Right lobe of liver (tissue), 6 donors: ENCODE measurements at regions not wholly inside any gene's neighbourhood (a gene's known extent, or its start where the extent isn't known, plus 50 kb on each side); places are given as distances from the start of the nearest gene placed in this dataset.

Source experiments
- ATAC-seq, 4 donors: fragments of 200-7000 bp; cut with Tn5 transposase; one replicate each; pipeline ENCODE4 v1.9.1; 2020; ENCODE audit warnings: mild to moderate bottlenecking in 4 of 4, moderate library complexity in 4 of 4
- DNase-seq, 3 donors: peaks; one replicate each; pipeline ENCODE4 v3.0.0-alpha.2; 2020
- H3K27ac ChIP-seq, 3 donors: fragments of 200-600 bp; one replicate each; pipeline ENCODE4 v1.8.0; 2022
- H3K27me3 ChIP-seq, 2 donors: fragments of 200-600 bp; one replicate each; pipeline ENCODE4 v1.8.0; 2022
- H3K36me3 ChIP-seq, 4 donors: fragments of 200-600 bp; sonication (generic) in 1 of 4; one replicate each; pipeline versions ENCODE4 v1.5.1 to v1.8.0; 2017 to 2022; ENCODE audit warnings: control low read depth in 1 of 4
- H3K4me1 ChIP-seq, 4 donors: fragments of 200-600 bp; sonication (generic) in 1 of 4; one replicate each; pipeline versions ENCODE4 v1.5.1 to v1.8.0; 2017 to 2022; ENCODE audit warnings: control low read depth in 1 of 4
- H3K4me3 ChIP-seq, 3 donors: fragments of 200-600 bp; one replicate each; pipeline ENCODE4 v1.8.0; 2022
- H3K9me3 ChIP-seq, 4 donors: fragments of 200-600 bp; sonication (generic) in 1 of 4; one replicate each; pipeline versions ENCODE4 v1.5.1 to v1.8.0; 2017 to 2022; ENCODE audit warnings: control low read depth in 1 of 4
- POLR2A ChIP-seq: fragments of 450-650 bp; IDR thresholded peaks from one replicate; pipeline ENCODE4 v1.6.1; 2017; ENCODE audit warnings: antibody characterized with exemption, mild to moderate bottlenecking
- WGBS: methylation state at CpG from one replicate; pipeline ENCODE4 v1.1.6; 2018; ENCODE audit warnings: low coverage, low lambda C conversion rate; ENCODE audit not compliant: insufficient coverage; ENCODE audit errors: missing lambda C conversion rate; 5-methylcytosine and 5-hydroxymethylcytosine counted together
- intact Hi-C, 2 donors: fragments of 100-400 bp; cut with DNase I; formaldehyde crosslinking; loops; one replicate each; pipeline versions ENCODE4 v1.11.2 to v1.14.1; 2022
- TF ChIP-seq, protein P1 (sequence below), 4 donors: fragments of 200-600 bp in 3 of 4; fragments of 450-650 bp in 1 of 4; IDR thresholded peaks; one replicate each; pipeline versions ENCODE4 v1.5.1 to v1.8.0; 2016 to 2022; ENCODE audit warnings: antibody characterized with exemption in 4 of 4, mild to moderate bottlenecking in 2 of 4
- donor health status: DM: no; HTN: yes; CAD: no.
- donor health status: DM: no; HTN: no; CAD: no.
- donor health status: DM: no; HTN: no; CAD: no.
- donor health status: DM: no; HTN: yes; CAD: no.
- donor health status: DM: no; HTN: yes; CAD: no.

DNA sequence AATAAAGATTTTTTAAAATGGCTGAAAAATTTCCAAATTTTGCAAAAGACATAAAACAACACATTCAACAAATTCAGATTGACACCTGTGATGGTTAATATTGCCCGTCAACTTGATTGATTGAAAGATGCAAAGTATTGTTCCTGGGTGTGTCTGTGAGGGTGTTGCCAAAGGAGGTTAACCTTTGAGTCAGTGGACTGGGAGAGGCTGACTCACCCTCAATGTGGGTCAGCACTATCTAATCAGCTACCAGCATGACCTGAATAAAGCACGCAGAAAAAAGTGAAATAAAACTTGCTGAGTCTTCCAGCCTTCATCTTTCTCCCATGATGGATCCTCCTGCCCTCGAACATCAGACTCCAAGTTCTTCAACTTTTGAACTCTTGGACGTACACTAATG, 868.0 kb upstream of the CTNND2 start:
- ATAC-seq (no peak), DNase-seq (no peak)
- 61% methylated on average over 4 of the region's 4 CpGs for WGBS
- H3K27ac ChIP-seq, result no peak overlapping the region
- H3K36me3 ChIP-seq, result no peaks in the 10 kb centered on the region
- no peak overlapping the region for H3K4me3 ChIP-seq
- intact Hi-C loops, result no loop called here
- H3K4me1 ChIP-seq, result no peaks in the 10 kb centered on the region
- H3K27me3 ChIP-seq, result no peaks in the 10 kb centered on the region
- no peaks in the 10 kb centered on the region for H3K9me3 ChIP-seq
- no peak for TF ChIP-seq POLR2A

DNA sequence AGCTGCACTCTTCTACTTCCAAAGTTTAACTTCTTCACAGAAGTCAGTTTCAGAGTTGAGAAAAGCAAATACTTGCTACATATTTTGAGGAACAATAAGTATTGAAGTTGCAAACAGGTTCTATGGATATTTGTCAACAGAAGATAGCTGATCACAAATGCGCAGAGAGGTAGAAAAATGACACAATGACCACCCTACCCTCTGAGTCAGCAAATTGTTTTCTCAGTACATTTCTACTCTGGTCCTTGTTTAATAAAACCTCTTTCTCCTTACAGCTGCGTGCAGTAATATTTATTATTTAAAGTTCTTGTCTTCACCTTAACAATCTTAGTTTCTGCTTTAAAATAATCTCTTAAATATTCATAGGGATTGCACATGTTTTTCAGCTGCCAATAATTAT, 855.1 kb upstream of the CTNND2 start:
- Histone ChIP-seq H3K27ac (no peak overlapping the region), H3K36me3 (no peaks in the 10 kb centered on the region), H3K9me3 (no peaks in the 10 kb centered on the region), H3K27me3 (no peaks in the 10 kb centered on the region), H3K4me1 (no peaks in the 10 kb centered on the region), H3K4me3 (no peak overlapping the region)
- ATAC-seq (no peak), DNase-seq (no peak)
- 71% methylated on average over 2 of the region's 2 CpGs for WGBS
- no peak for TF ChIP-seq POLR2A
- TF ChIP-seq, protein P1, sequence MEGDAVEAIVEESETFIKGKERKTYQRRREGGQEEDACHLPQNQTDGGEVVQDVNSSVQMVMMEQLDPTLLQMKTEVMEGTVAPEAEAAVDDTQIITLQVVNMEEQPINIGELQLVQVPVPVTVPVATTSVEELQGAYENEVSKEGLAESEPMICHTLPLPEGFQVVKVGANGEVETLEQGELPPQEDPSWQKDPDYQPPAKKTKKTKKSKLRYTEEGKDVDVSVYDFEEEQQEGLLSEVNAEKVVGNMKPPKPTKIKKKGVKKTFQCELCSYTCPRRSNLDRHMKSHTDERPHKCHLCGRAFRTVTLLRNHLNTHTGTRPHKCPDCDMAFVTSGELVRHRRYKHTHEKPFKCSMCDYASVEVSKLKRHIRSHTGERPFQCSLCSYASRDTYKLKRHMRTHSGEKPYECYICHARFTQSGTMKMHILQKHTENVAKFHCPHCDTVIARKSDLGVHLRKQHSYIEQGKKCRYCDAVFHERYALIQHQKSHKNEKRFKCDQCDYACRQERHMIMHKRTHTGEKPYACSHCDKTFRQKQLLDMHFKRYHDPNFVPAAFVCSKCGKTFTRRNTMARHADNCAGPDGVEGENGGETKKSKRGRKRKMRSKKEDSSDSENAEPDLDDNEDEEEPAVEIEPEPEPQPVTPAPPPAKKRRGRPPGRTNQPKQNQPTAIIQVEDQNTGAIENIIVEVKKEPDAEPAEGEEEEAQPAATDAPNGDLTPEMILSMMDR (IDR thresholded peaks at IDR 0.05), result no peak
- intact Hi-C loops, result no loop called here

DNA sequence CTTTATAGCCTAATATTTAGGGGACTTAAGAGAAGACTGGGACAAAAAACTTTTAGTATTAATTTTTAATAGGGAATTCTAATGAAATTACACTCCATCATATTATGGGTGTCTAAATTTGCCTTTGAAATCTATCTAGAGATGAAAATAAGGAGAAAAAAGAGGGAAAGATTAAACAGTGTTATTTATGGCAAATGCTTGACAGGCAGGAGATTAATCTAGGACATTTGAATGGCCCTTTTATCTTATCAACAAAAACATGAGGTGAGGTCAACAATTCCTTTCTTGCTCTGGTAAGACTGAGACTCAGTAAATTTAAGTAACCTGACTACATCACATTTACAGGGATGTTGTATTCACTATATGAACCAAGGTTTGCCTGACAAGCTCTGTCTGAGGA, 852.8 kb upstream of the CTNND2 start:
- H3K4me1 ChIP-seq, result no peaks in the 10 kb centered on the region
- H3K36me3 ChIP-seq, result no peaks in the 10 kb centered on the region
- ATAC-seq (no peak), DNase-seq (no peak)
- intact Hi-C loops, result no loop called here
- TF ChIP-seq POLR2A, result no peak
- TF ChIP-seq, protein P1 (IDR thresholded peaks at IDR 0.05), result no peak
- no peak overlapping the region for H3K4me3 ChIP-seq
- H3K27me3 ChIP-seq, result no peaks in the 10 kb centered on the region
- H3K9me3 ChIP-seq, result no peaks in the 10 kb centered on the region
- no peak overlapping the region for H3K27ac ChIP-seq

DNA sequence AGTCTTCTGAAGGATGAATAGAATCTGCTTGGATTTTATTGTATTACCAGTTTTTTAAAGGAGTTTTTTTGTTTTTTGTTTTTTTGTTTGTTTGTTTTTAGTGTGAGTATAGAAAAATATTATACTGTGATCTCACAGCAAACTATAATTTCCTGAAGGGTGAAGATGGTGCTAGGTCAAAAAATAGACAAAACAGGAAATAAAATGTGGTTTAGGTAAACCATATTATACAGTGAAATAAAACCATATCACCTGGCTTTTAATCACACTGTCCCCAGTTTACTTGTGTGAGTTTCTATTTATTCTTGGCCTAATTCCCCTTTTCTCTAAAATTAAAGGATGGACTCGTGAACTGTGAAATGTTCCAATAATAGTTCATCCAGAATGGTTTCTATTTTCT, 841.3 kb upstream of the CTNND2 start:
- Histone ChIP-seq H3K27ac (no peak overlapping the region), H3K4me1 (no peaks in the 10 kb centered on the region), H3K27me3 (no peaks in the 10 kb centered on the region), H3K4me3 (no peak overlapping the region), H3K36me3 (no peaks in the 10 kb centered on the region), H3K9me3 (no peaks in the 10 kb centered on the region)
- no peak for TF ChIP-seq POLR2A
- TF ChIP-seq, protein P1 (IDR thresholded peaks at IDR 0.05), result no peak
- ATAC-seq (no peak), DNase-seq (no peak)
- WGBS, result 37% methylated on average over 1 of the region's 1 CpG
- intact Hi-C loops, result no loop called here

DNA sequence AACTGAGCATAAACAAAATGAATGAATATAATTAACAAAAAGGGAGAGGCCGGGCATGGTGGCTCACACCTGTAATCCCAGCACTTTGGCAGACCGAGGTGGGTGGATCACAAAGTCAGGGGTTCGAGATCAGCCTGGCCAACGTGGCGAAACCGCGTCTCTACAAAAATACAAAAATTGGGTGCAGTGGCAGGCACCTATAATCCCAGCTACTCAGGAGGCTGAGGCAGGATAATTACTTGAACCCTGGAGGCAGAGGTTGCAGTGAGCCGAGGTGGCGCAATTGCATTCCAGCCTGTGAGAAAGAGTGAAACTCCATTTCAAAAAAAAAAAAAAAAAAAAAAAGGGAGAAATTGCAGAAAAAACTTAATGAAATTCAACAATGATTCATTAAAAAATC, 839.3 kb upstream of the CTNND2 start:
- no peak for TF ChIP-seq POLR2A
- TF ChIP-seq, protein P1 (IDR thresholded peaks at IDR 0.05), result no peak
- Histone ChIP-seq H3K36me3 (no peaks in the 10 kb centered on the region), H3K9me3 (no peaks in the 10 kb centered on the region), H3K27me3 (no peaks in the 10 kb centered on the region), H3K4me3 (no peak overlapping the region), H3K4me1 (no peaks in the 10 kb centered on the region), H3K27ac (no peak overlapping the region)
- ATAC-seq (no peak), DNase-seq (no peak)
- WGBS, result 89% methylated on average over 9 of the region's 9 CpGs
- intact Hi-C loops, result no loop called here
